ENCODE measurements at regions not wholly inside any gene's neighbourhood (a gene's known extent, or its start where the extent isn't known, plus 50 kb on each side); places are given as distances from the start of the nearest gene placed in this dataset.

GRCh38 chr7:98462911-98463633, 62.2 kb upstream of the BAIAP2L1 start:
- intact Hi-C loops (cut with DNase I), result no loop called here
- H3K36me3 ChIP-seq, result no peaks in the 10 kb centered on the region
- WGBS, 2 donors, result 48 to 50% methylated on average over 7 of the region's 9 CpGs
- no peak overlapping the region for H3K4me3 ChIP-seq
- peaks cover 0 to 12% (median 0%) of the 10 kb centered on the region in 4 donors for H3K27me3 ChIP-seq
- no peaks in the 10 kb centered on the region for H3K4me1 ChIP-seq
- H3K9me3 ChIP-seq, result no peaks in the 10 kb centered on the region
- TF ChIP-seq POLR2A (IDR thresholded peaks at IDR 0.05) (no peak), CTCF (IDR thresholded peaks at IDR 0.05) (no peak)
- H3K27ac ChIP-seq, result no peak overlapping the region
- DNase-seq, result no peak

- Histone ChIP-seq H3K4me1 (no peaks in the 10 kb centered on the region), H3K4me3 (no peak overlapping the region), H3K9me3 (no peaks in the 10 kb centered on the region), H3K27ac (no peak overlapping the region), H3K36me3 (no peaks in the 10 kb centered on the region), H3K27me3 (peaks cover 0 to 2% (median 0%) of the 10 kb centered on the region in 4 donors)
- no peak for DNase-seq
- intact Hi-C loops (cut with DNase I), result no loop called here
- 76 to 79% methylated on average over 3 of the region's 3 CpGs for WGBS, 2 donors
- TF ChIP-seq CTCF (IDR thresholded peaks at IDR 0.05) (no peak), POLR2A (IDR thresholded peaks at IDR 0.05) (no peak)
These were observed 60.0 kb upstream of the BAIAP2L1 start for GRCh38 chr7:98460902-98461301.

GRCh38 chr7:98459529-98459928, 58.6 kb upstream of the BAIAP2L1 start:
- Histone ChIP-seq H3K4me1 (no peaks in the 10 kb centered on the region), H3K9me3 (no peaks in the 10 kb centered on the region), H3K27me3 (no peaks in the 10 kb centered on the region), H3K36me3 (no peaks in the 10 kb centered on the region), H3K27ac (no peak overlapping the region), H3K4me3 (no peak overlapping the region)
- intact Hi-C loops (cut with DNase I), result no loop called here
- no peak for DNase-seq
- WGBS, 2 donors, result 49 to 66% methylated on average over 4 of the region's 4 CpGs
- TF ChIP-seq POLR2A (IDR thresholded peaks at IDR 0.05) (no peak), CTCF (IDR thresholded peaks at IDR 0.05) (no peak)

GRCh38 chr7:98458090-98458875, 57.4 kb upstream of the BAIAP2L1 start:
- 58 to 80% methylated on average over 3 to 9 of the region's 16 CpGs for WGBS, 2 donors
- intact Hi-C loops (cut with DNase I), result no loop called here

More at GRCh38 chr7:98458090-98458875, 57.4 kb upstream of the BAIAP2L1 start:
- no peak for TF ChIP-seq POLR2A (IDR thresholded peaks at IDR 0.05)
- no peak for TF ChIP-seq CTCF (IDR thresholded peaks at IDR 0.05)
- Histone ChIP-seq H3K27ac (no peak overlapping the region), H3K4me3 (no peak overlapping the region), H3K36me3 (no peaks in the 10 kb centered on the region), H3K27me3 (no peaks in the 10 kb centered on the region), H3K4me1 (no peaks in the 10 kb centered on the region), H3K9me3 (no peaks in the 10 kb centered on the region)
- no peak for DNase-seq
